SK-N-SH (cell line): ENCODE measurements at regions not wholly inside any gene's neighbourhood (a gene's known extent, or its start where the extent isn't known, plus 50 kb on each side); places are given as distances from the start of the nearest gene placed in this dataset.

Experiments
- JUND ChIP-seq: IDR thresholded peaks from 2 replicates; pipeline ENCODE4 v1.4.0; 2012
- TF ChIP-seq, protein P1 (sequence below): fragments of 200-600 bp; sonication (generic); IDR thresholded peaks from 2 replicates; pipeline ENCODE4 v1.6.1; 2017; ENCODE audit warnings: antibody characterized with exemption, mild to moderate bottlenecking, moderate library complexity

DNA sequence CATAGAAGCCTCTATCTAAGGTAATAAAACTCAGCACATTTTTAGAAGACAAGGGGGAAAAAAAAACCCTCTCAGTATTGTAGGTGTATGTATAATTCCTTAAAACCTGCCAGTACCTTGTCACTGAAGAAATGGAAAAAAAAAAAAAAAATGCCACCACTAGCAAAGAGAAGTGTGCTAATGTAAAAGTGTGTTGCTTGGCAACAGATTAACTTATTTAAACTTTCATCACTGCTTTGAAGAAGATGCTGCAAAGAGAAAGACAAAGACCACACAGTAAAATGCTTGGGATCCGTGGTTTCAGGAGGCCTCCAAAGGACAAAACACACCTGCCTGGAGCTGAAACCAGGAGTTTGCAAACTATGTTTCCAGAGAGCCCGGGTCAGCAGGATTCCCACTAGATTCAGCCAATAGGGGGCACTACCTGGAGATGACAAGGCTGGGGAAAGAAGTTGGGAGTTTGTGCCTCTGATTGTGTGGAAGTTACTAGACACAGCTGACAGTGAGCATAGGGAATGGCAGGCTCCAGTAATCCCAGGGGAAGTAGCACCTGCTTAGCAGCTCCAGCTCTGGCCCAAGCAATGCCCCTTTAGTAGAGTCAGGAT lies 169.1 kb upstream of the TRIB2 start:
- TF ChIP-seq JUND: no peak
- TF ChIP-seq, protein P1, sequence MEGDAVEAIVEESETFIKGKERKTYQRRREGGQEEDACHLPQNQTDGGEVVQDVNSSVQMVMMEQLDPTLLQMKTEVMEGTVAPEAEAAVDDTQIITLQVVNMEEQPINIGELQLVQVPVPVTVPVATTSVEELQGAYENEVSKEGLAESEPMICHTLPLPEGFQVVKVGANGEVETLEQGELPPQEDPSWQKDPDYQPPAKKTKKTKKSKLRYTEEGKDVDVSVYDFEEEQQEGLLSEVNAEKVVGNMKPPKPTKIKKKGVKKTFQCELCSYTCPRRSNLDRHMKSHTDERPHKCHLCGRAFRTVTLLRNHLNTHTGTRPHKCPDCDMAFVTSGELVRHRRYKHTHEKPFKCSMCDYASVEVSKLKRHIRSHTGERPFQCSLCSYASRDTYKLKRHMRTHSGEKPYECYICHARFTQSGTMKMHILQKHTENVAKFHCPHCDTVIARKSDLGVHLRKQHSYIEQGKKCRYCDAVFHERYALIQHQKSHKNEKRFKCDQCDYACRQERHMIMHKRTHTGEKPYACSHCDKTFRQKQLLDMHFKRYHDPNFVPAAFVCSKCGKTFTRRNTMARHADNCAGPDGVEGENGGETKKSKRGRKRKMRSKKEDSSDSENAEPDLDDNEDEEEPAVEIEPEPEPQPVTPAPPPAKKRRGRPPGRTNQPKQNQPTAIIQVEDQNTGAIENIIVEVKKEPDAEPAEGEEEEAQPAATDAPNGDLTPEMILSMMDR: 0 out of 2 replicates have a peak, but pooled peaks have one; percentile 19
